ENCODE measurements at regions not wholly inside any gene's neighbourhood (a gene's known extent, or its start where the extent isn't known, plus 50 kb on each side); places are given as distances from the start of the nearest gene placed in this dataset.

GRCh38 chr7:119472408-119473038, 800.5 kb upstream of the KCND2 start:
- Histone ChIP-seq H3K4me2 (ENCODE audit: low read depth, low read length) (no peak overlapping the region), H3K9me1 (ENCODE audit: insufficient read depth, low read length) (no peaks in the 10 kb centered on the region), H3K4ac (ENCODE audit: low read depth, low read length) (no peak overlapping the region), H2BK5ac (ENCODE audit: low read depth, low read length, poor library complexity, severe bottlenecking) (no peak overlapping the region), H3K4me3 (ENCODE audit: insufficient read depth, low read depth, low read length) (no peak overlapping the region), H4K91ac (ENCODE audit: insufficient read depth, low read depth, low read length) (no peak overlapping the region), H3K36me3 (ENCODE audit: control insufficient read depth, insufficient read depth, low read length) (no peaks in the 10 kb centered on the region), H2AK9ac (replicated peaks; ENCODE audit: low read depth, low read length, poor library complexity) (no peak overlapping the region), H3K9me3 (ENCODE audit: control insufficient read depth, insufficient read depth, low read length) (0 out of 2 replicates have a peak, but pooled peaks cover 2% of the 10 kb centered on the region), H3K27me3 (ENCODE audit: control insufficient read depth, insufficient read depth, low read length) (no peaks in the 10 kb centered on the region), H2BK20ac (ENCODE audit: low read depth, low read length) (no peak overlapping the region), H3K18ac (ENCODE audit: low read depth, low read length) (no peak overlapping the region), H4K5ac (ENCODE audit: low read depth, low read length) (no peak overlapping the region), H3K14ac (replicated peaks; ENCODE audit: low read depth, low read length) (no peak overlapping the region), H2AK5ac (ENCODE audit: low read depth, low read length) (no peak overlapping the region), H3K56ac (ENCODE audit: extremely low read depth, insufficient read depth, low read length) (no peak overlapping the region), H4K20me1 (ENCODE audit: insufficient read depth, low read length) (no peaks in the 10 kb centered on the region), H4K8ac (ENCODE audit: low read depth in 2 of 2, low read length in 2 of 2) (no peak overlapping the region), H3K79me1 (ENCODE audit: low read depth in 1 of 2, low read length in 2 of 2) (no peaks in the 10 kb centered on the region), H2AFZ (replicated peaks; ENCODE audit: low read length, poor library complexity) (no peak overlapping the region), H3K9ac (ENCODE audit: low read depth, low read length) (no peak overlapping the region), H3K23ac (ENCODE audit: low read depth, low read length) (no peak overlapping the region), H3K27ac (ENCODE audit: insufficient read depth, low read length) (no peak overlapping the region), H2BK120ac (ENCODE audit: low read depth, low read length) (no peak overlapping the region), H3K4me1 (ENCODE audit: control insufficient read depth, insufficient read depth, low read length) (no peaks in the 10 kb centered on the region), H2BK15ac (ENCODE audit: low read depth, low read length) (no peak overlapping the region)
- TF ChIP-seq MXI1 (IDR thresholded peaks at IDR 0.05; ENCODE audit: borderline replicate concordance, low read depth, low read length) (no peak), CEBPB (IDR thresholded peaks at IDR 0.05; ENCODE audit: low read depth, low read length) (peak; percentile 58)
- intact Hi-C loops (cut with micrococcal nuclease), result no loop called here
- ChIA-PET POLR2A (ENCODE audit: unreplicated experiment) (no interaction called here), CTCF (interaction anchor here (0.6 kb wide), 1 partner anchor 32 kb away, joined by 3 read pairs; no protein-coding TSS in a partner anchor)
- ATAC-seq (ENCODE audit: low read depth) (no peak), DNase-seq (no peak)
- BruUV-seq (replicated peaks), result no TSS peak
- dilution Hi-C loops (cut with HindIII; ENCODE audit: low sequenced_read_pairs, unreplicated experiment), result no loop called here
- no CpG with 5 or more reads among the region's 7 CpGs for whole genome bisulfite sequencing, 2 experiments (ENCODE audit: extremely low coverage in 2 of 2, insufficient read length in 1 of 2)
- in situ Hi-C loops (cut with MboI; ENCODE audit: low sequenced_read_pairs), result no loop called here

Measured in IMR-90 (cell line).